ENCODE measurements at regions not wholly inside any gene's neighbourhood (a gene's known extent, or its start where the extent isn't known, plus 50 kb on each side); places are given as distances from the start of the nearest gene placed in this dataset.
A peak's percentile ranks its signal among the peaks of the same experiment; 100 is the strongest.

- TF ChIP-seq, protein P1, sequence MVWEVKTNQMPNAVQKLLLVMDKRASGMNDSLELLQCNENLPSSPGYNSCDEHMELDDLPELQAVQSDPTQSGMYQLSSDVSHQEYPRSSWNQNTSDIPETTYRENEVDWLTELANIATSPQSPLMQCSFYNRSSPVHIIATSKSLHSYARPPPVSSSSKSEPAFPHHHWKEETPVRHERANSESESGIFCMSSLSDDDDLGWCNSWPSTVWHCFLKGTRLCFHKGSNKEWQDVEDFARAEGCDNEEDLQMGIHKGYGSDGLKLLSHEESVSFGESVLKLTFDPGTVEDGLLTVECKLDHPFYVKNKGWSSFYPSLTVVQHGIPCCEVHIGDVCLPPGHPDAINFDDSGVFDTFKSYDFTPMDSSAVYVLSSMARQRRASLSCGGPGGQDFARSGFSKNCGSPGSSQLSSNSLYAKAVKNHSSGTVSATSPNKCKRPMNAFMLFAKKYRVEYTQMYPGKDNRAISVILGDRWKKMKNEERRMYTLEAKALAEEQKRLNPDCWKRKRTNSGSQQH (CRISPR knock-in tag; IDR thresholded peaks at IDR 0.05): no peak
- TF ChIP-seq ZNF212 (CRISPR knock-in tag; IDR thresholded peaks at IDR 0.05) (no peak), NFYB (IDR thresholded peaks at IDR 0.05; ENCODE audit: extremely low read depth, insufficient read length) (no peak), HDAC1 (IDR thresholded peaks at IDR 0.05) (peak in 1 of 2 experiments; percentile 77; a peak in 2 of 4 replicates), MXD1 (CRISPR knock-in tag; IDR thresholded peaks at IDR 0.05; ENCODE audit: borderline replicate concordance, poor library complexity, severe bottlenecking) (no peak), STAT6 (CRISPR knock-in tag; IDR thresholded peaks at IDR 0.05) (no peak)
- TF ChIP-seq, protein P2, sequence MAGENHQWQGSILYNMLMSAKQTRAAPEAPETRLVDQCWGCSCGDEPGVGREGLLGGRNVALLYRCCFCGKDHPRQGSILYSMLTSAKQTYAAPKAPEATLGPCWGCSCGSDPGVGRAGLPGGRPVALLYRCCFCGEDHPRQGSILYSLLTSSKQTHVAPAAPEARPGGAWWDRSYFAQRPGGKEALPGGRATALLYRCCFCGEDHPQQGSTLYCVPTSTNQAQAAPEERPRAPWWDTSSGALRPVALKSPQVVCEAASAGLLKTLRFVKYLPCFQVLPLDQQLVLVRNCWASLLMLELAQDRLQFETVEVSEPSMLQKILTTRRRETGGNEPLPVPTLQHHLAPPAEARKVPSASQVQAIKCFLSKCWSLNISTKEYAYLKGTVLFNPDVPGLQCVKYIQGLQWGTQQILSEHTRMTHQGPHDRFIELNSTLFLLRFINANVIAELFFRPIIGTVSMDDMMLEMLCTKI (IDR thresholded peaks at IDR 0.05; ENCODE audit: partially characterized antibody): no peak
- TF ChIP-seq, protein P3, sequence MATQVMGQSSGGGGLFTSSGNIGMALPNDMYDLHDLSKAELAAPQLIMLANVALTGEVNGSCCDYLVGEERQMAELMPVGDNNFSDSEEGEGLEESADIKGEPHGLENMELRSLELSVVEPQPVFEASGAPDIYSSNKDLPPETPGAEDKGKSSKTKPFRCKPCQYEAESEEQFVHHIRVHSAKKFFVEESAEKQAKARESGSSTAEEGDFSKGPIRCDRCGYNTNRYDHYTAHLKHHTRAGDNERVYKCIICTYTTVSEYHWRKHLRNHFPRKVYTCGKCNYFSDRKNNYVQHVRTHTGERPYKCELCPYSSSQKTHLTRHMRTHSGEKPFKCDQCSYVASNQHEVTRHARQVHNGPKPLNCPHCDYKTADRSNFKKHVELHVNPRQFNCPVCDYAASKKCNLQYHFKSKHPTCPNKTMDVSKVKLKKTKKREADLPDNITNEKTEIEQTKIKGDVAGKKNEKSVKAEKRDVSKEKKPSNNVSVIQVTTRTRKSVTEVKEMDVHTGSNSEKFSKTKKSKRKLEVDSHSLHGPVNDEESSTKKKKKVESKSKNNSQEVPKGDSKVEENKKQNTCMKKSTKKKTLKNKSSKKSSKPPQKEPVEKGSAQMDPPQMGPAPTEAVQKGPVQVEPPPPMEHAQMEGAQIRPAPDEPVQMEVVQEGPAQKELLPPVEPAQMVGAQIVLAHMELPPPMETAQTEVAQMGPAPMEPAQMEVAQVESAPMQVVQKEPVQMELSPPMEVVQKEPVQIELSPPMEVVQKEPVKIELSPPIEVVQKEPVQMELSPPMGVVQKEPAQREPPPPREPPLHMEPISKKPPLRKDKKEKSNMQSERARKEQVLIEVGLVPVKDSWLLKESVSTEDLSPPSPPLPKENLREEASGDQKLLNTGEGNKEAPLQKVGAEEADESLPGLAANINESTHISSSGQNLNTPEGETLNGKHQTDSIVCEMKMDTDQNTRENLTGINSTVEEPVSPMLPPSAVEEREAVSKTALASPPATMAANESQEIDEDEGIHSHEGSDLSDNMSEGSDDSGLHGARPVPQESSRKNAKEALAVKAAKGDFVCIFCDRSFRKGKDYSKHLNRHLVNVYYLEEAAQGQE (IDR thresholded peaks at IDR 0.05; ENCODE audit: borderline replicate concordance): peak; percentile 71; the same call in 1 of the 2 replicates
- TF ChIP-seq, protein P3 (CRISPR knock-in tag; IDR thresholded peaks at IDR 0.05; ENCODE audit: low read depth): no peak
Measured at GRCh38 chr6:43838276-43839036, 68.4 kb downstream of the VEGFA start (continued).

All from K562 (cell line).